MG63 (cell line): ENCODE measurements at regions not wholly inside any gene's neighbourhood (a gene's known extent, or its start where the extent isn't known, plus 50 kb on each side); places are given as distances from the start of the nearest gene placed in this dataset.
A peak's percentile ranks its signal among the peaks of the same experiment; 100 is the strongest.

ENCODE experiments used
- DNase-seq: peaks from one replicate; pipeline ENCODE4 v3.0.0-alpha.2; 2020
- H3K27me3 ChIP-seq: fragments of 250-450 bp; sonication (Bioruptor Pico); 2 replicates; pipeline ENCODE4 v1.5.1; 2020; ENCODE audit warnings: mild to moderate bottlenecking, moderate library complexity
- H3K36me3 ChIP-seq: fragments of 250-450 bp; sonication (Bioruptor Pico); 2 replicates; pipeline ENCODE4 v1.5.1; 2020; ENCODE audit warnings: mild to moderate bottlenecking, moderate library complexity
- H3K4me3 ChIP-seq: fragments of 250-450 bp; sonication (Bioruptor Pico); 2 replicates; pipeline ENCODE4 v1.5.1; 2020; ENCODE audit warnings: mild to moderate bottlenecking, moderate library complexity
- H3K9me3 ChIP-seq: fragments of 250-450 bp; sonication (Bioruptor Pico); 2 replicates; pipeline ENCODE4 v1.5.1; 2020; ENCODE audit warnings: mild to moderate bottlenecking, moderate library complexity

DNA sequence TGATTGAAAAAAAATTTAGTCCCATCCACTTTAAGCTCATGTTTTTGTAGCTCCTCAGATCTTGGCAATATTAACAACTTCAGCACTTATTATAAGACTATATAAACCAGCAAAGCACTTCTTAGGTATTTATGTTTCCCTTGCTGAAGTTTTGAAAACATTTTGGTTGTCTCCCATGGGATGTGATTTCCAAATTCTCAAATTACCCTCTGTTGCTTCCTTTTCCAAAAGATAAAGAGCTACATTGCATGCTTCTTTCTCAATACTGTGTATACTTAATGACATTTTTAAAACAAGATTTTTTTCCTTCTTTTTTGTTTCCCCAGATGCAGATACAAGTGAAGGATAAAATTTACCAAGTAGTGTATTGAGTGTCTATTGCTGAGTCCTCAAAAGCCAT, 567.1 kb downstream of the CSNK1G3 start:
- Histone ChIP-seq H3K4me3 (no peak overlapping the region), H3K9me3 (0 out of 2 replicates have a peak, but pooled peaks cover 1% of the 10 kb centered on the region), H3K27me3 (no peaks in the 10 kb centered on the region), H3K36me3 (no peaks in the 10 kb centered on the region)
- DNase-seq = no peak

DNA sequence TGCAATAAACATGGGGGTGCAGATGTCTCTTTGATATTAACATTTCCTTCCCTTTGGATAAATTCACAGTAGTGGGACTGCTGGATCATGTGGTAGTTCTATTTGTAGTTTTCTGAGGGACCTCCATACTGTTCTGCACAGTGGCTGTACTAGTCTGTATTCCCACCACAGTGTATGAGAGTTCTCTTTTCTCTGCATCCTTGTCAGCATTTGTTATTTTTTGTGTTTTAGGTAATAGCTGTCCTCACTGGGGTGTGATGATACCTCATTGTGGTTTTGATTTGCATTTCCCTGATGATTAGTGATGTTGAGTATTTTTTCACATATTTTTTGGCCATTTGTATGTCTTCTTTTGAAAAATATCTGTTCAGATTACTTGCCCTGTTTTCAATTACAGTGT, 562.5 kb downstream of the CSNK1G3 start:
- Histone ChIP-seq H3K9me3 (0 out of 2 replicates have a peak, but pooled peaks cover 1% of the 10 kb centered on the region), H3K4me3 (no peak overlapping the region), H3K36me3 (no peaks in the 10 kb centered on the region), H3K27me3 (no peaks in the 10 kb centered on the region)
- DNase-seq = no peak

DNA sequence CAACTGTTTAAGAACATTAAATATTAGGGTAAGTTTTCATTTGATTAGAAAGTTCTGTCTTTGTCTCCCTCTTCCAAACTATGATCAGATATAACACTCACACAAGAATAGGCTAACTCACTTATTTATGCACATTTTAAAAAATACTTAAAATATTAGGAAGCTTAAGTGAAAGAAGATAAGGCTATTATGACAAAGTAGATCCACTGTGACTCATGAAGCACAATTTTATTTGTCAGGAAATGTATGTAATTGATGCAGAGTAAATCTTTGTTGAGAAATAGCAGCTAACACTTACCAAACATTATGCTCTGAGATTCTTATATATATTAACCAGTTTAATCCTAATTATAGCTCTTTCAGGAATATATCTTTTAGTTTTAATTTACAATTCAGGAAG, 560.6 kb downstream of the CSNK1G3 start:
- DNase-seq = no peak
- H3K9me3 ChIP-seq = no peaks in the 10 kb centered on the region
- H3K27me3 ChIP-seq = no peaks in the 10 kb centered on the region
- H3K4me3 ChIP-seq = no peak overlapping the region
- H3K36me3 ChIP-seq = no peaks in the 10 kb centered on the region

GRCh38 chr5:124071039-124071438, 559.1 kb downstream of the CSNK1G3 start:
- Histone ChIP-seq H3K36me3 (no peaks in the 10 kb centered on the region), H3K27me3 (no peaks in the 10 kb centered on the region), H3K9me3 (no peaks in the 10 kb centered on the region), H3K4me3 (no peak overlapping the region)
- no peak for DNase-seq

GRCh38 chr5:124065508-124065907, 553.5 kb downstream of the CSNK1G3 start:
- H3K36me3 ChIP-seq = no peaks in the 10 kb centered on the region
- H3K4me3 ChIP-seq = no peak overlapping the region
- no peak for DNase-seq
- peaks cover 10% of the 10 kb centered on the region for H3K9me3 ChIP-seq
- no peaks in the 10 kb centered on the region for H3K27me3 ChIP-seq

DNA sequence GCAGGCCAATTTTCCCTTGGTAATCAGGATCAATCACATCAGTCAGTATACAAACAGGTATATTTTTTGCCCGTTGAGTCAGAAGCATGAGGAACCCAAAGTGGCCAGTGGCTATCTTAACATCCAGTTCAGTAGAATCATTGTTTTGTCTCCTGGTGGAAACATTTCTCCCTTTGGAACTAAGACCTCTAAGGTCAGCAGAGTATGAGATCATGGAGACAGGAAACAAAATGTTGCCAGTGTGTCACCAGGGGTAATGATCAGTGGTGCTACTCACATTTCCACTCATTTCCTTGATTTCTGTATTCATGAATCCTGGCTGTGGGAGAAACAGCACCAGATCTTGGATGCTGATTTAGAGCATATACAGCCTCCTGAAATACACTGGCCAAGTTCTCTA, 553.0 kb downstream of the CSNK1G3 start:
- Histone ChIP-seq H3K27me3 (no peaks in the 10 kb centered on the region), H3K4me3 (no peak overlapping the region), H3K9me3 (peaks cover 10% of the 10 kb centered on the region), H3K36me3 (no peaks in the 10 kb centered on the region)
- DNase-seq = no peak

DNA sequence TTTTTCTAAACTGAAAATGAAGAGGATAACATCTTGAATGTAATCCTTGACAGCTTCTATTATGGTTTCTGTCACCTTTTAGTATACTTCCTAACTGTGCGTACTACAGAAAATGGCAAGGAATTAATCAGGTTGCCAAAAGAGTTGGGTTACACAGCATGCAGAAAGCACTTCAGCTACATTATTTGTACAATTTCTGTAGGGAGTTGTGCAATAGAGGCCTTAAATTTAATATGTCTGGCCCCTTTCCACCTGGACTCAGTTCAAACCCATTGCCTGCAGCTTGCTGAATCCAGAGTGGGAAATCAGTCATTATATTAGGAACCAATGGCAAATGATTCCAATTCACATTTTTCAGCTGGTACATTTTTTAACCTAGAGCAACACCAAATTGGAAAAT, 549.7 kb downstream of the CSNK1G3 start:
- Histone ChIP-seq H3K4me3 (no peak overlapping the region), H3K9me3 (peaks cover 10% of the 10 kb centered on the region), H3K27me3 (no peaks in the 10 kb centered on the region), H3K36me3 (no peaks in the 10 kb centered on the region)
- DNase-seq = peak; percentile 23

- no peaks in the 10 kb centered on the region for H3K27me3 ChIP-seq
- H3K9me3 ChIP-seq = peaks cover 10% of the 10 kb centered on the region
- H3K4me3 ChIP-seq = no peak overlapping the region
- no peaks in the 10 kb centered on the region for H3K36me3 ChIP-seq
- DNase-seq = no peak
Observed at GRCh38 chr5:124061068-124061430, 549.1 kb downstream of the CSNK1G3 start.

GRCh38 chr5:124060413-124061067, 548.6 kb downstream of the CSNK1G3 start:
- no peak for DNase-seq

DNA sequence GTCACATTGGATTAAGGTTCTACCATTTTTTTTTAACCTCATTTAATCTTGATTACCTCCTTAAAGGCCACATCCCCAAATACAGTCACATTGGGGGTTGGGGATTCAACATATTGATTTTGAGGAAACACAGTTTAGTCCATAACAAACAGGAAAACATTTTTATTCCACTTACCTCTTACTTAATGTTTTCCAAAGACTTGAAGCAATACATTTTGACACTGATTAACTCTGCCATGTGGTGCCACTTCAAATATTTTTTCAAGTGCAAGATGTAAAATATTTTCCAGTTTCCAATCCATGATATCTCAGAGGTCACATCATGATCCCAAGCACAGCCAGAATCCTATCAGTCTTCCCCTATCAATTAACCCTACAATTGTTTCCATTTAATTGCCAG, 548.0 kb downstream of the CSNK1G3 start:
- Histone ChIP-seq H3K9me3 (peaks cover 10% of the 10 kb centered on the region), H3K4me3 (no peak overlapping the region), H3K27me3 (no peaks in the 10 kb centered on the region), H3K36me3 (no peaks in the 10 kb centered on the region)
- no peak for DNase-seq

More at GRCh38 chr5:124060413-124061067, 548.6 kb downstream of the CSNK1G3 start:
- no peaks in the 10 kb centered on the region for H3K36me3 ChIP-seq
- H3K4me3 ChIP-seq = no peak overlapping the region
- peaks cover 10% of the 10 kb centered on the region for H3K9me3 ChIP-seq
- H3K27me3 ChIP-seq = no peaks in the 10 kb centered on the region

DNA sequence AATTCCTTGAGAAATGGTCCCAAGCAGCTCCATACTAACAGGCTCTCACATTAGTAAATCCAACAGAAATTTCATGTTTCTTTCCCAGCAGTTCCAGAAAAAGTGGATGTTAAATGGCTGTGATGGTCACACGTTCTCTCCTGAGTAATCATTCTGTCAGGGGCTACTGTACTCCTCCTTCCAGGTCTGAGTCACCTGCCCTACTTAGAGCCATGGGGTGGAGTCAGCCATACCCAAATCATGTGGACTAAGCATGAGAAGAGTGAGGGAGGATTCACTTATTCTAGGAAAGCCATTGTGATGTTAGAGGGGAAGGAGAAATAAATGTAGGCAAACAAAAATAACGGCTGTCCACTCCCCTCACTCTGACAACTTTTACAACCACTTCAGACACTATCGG, 547.2 kb downstream of the CSNK1G3 start:
- no peaks in the 10 kb centered on the region for H3K36me3 ChIP-seq
- H3K9me3 ChIP-seq = peaks cover 9% of the 10 kb centered on the region
- H3K27me3 ChIP-seq = no peaks in the 10 kb centered on the region
- no peak overlapping the region for H3K4me3 ChIP-seq
- peak; percentile 16 for DNase-seq

- no peaks in the 10 kb centered on the region; the same call in 1 of the 2 replicates for H3K9me3 ChIP-seq
- no peak for DNase-seq
- no peaks in the 10 kb centered on the region for H3K36me3 ChIP-seq
- no peaks in the 10 kb centered on the region for H3K27me3 ChIP-seq
- H3K4me3 ChIP-seq = no peak overlapping the region
Observed at GRCh38 chr5:124057724-124058231, 545.8 kb downstream of the CSNK1G3 start.

DNA sequence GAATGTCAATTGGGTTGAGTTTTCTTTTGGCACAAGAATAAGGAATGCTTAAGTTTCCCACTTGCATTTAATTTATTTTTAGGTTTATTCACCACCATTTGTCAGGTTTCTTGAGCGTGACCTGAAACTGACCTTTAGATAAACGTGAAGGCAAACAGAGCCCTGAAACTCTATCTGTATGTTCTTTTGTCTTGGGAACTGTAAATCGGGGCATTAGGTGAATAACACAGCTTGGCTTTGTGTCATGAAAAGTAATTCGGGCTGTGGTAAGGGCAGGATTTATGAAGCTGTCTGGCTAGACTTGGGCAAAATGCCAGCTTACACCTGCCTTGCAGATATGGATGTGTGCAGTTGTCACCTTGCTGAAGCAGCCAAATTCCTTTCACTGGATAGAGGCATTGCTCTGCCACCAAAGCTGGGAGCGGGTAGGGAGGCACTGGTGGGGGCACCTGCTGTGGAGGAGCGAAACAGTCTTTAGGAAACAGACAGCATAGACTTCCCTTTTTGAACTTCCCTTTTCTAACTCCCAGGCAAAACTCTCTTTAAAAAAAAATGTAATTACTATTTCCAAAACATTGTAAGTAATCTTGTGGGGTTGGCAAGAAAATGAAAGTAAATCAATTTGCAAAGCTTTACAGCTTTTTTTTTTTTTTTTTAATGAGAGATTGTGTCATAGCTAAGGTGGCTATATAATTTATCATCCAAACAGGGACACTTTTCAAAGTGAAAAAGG, 545.2 kb downstream of the CSNK1G3 start:
- Histone ChIP-seq H3K36me3 (no peaks in the 10 kb centered on the region), H3K27me3 (no peaks in the 10 kb centered on the region), H3K4me3 (no peak overlapping the region), H3K9me3 (no peaks in the 10 kb centered on the region)
- no peak for DNase-seq

DNA sequence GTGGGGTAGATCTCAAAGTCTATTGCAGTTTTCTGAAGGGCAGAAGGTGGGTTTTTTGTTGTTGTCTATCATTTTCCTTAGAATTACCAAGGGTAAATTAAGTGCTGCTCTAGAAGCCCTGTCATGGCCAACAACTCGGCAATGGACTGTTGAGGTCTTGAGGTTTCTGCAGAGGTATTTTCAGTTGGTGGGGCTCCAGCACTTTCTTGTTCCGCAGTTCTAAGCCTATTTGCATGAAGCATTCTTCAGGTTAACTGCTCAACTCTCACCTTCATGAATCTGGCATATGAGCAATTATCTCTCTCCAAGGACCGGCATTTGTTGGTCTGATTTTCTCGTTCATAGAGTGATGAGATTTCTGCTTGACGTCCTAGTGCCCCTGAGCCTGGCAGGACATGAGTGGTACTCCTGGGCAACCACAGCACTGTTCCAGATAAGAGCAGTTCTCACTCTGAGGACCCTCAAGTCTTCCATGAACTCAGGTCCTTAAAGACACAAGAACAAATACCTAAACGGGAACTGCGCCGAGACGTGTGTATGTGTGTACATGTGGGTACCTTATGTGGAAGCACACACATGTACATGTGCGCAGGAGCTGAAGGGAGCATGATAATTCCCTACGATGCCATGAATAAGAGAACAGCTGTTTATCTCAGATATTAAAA, 544.5 kb downstream of the CSNK1G3 start:
- Histone ChIP-seq H3K27me3 (no peaks in the 10 kb centered on the region), H3K4me3 (no peak overlapping the region), H3K9me3 (no peaks in the 10 kb centered on the region), H3K36me3 (no peaks in the 10 kb centered on the region)
- DNase-seq = no peak

GRCh38 chr5:124055751-124056150, 543.8 kb downstream of the CSNK1G3 start:
- Histone ChIP-seq H3K36me3 (no peaks in the 10 kb centered on the region), H3K27me3 (no peaks in the 10 kb centered on the region), H3K4me3 (no peak overlapping the region), H3K9me3 (no peaks in the 10 kb centered on the region)
- DNase-seq = no peak

DNA sequence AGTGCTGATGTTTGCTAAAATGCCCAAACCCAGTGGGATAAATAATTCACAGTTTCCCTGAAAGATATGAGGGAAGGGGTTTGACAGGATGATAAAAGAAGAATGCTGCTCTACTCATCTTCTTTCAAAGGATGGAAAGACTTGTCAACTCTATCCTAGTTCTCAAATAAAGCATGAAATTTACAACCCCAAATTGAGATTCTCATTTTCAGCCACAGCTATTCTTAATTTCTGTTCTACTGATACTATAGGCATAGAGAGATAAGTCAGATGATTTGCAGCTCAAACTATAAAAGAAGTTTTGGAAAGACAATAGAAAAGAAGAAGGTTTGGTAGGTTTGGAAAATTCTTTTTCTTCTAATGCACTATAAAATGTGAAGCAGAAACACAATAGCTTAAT, 542.6 kb downstream of the CSNK1G3 start:
- H3K9me3 ChIP-seq = no peaks in the 10 kb centered on the region
- H3K36me3 ChIP-seq = no peaks in the 10 kb centered on the region
- DNase-seq = no peak
- H3K4me3 ChIP-seq = no peak overlapping the region
- no peaks in the 10 kb centered on the region for H3K27me3 ChIP-seq

GRCh38 chr5:124053340-124053739, 541.4 kb downstream of the CSNK1G3 start:
- no peaks in the 10 kb centered on the region for H3K27me3 ChIP-seq
- H3K9me3 ChIP-seq = no peaks in the 10 kb centered on the region
- no peak overlapping the region for H3K4me3 ChIP-seq
- DNase-seq = no peak
- no peaks in the 10 kb centered on the region for H3K36me3 ChIP-seq
